Esophagus mucosa (tissue), 1 donor: ENCODE measurements at regions not wholly inside any gene's neighbourhood (a gene's known extent, or its start where the extent isn't known, plus 50 kb on each side); places are given as distances from the start of the nearest gene placed in this dataset.

ENCODE experiments used
- ATAC-seq: fragments of 200-7000 bp; cut with Tn5 transposase; one replicate; pipeline ENCODE4 v1.9.1; 2020
- donor health status: DM: yes; HTN: yes; CAD: no.

DNA sequence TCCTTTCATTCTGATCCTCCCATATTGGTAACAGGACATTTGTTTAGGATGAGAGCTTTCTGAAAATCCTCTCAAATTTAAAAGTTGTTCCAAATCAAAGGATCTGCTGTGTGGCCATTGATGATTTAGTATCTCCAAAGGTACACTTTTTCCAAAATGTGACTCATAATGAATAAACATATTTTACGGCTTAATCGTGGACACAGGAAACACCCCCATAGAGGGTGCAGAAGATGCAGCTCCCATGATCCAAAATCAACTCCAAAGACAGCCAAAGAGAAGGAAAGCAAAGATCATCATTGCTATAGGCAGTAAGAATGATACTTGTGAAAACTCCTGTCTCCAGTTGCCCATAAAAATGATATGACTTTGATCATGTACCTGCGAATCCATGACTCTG, 239.7 kb downstream of the PIK3R1 start:
- no peak for ATAC-seq

DNA sequence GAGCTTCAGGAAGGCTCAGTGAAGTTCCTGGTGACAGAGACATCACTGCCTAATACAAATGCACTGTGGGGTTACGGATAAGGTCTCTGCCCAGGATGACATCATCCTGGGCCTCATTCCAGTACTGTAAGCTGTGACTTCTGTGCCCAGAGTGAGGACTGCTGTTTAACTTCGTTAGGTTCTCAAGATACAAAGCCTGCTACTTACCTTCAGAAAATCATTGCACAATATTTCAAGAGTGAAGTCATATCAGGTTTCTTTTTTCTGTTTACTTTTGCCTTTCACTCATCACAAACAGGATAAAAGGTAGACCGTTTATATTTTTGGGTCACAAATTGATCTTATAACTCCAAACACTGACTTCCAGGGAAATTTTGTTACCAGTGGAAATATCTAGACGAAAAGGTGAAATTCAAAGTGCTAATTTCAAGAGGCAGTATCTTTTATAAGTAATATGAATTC, 241.2 kb downstream of the PIK3R1 start:
- peak; percentile 98 for ATAC-seq

- ATAC-seq, result no peak
These were observed 241.7 kb downstream of the PIK3R1 start for GRCh38 chr5:68457285-68457684.

- no peak for ATAC-seq
These were observed 243.0 kb downstream of the PIK3R1 start for GRCh38 chr5:68458416-68459021.

DNA sequence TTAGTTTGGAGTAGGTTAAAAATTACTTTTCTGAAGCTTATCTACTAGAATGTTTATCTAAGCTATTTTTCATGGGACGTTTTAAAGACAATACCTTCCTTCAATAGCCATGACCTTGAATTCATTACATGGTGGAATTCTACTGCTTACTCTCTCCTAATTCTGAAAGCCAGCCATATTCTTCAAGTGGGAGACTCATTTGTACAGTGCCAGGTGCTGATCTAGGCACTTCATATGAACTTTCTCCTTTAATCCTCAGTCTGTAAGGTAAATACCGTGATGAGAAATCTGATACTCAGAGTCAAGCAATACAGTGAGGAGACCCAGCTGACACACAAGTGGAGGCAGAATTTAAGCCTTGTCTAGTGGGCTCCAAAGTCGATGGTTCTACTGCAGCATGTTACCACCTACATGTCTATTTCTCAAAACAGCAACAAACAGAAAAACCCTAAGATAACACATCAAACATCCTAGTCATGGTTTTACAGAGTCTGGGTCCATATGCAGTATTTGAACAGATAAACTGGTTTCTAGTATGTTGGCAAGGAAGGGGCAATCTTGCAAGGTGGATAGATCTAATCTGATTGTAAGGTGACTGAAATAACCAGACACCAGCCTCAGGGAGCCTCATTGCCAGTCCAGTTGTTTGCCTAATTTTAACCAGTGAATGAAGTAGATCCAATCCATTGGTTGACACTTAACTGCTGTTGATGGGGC, 243.7 kb downstream of the PIK3R1 start:
- ATAC-seq, result no peak

GRCh38 chr5:68459810-68460139, 244.2 kb downstream of the PIK3R1 start:
- no peak for ATAC-seq

- ATAC-seq, result peak; percentile 27
These were observed 244.7 kb downstream of the PIK3R1 start for GRCh38 chr5:68460147-68460798.

- ATAC-seq, result no peak
These were observed 248.1 kb downstream of the PIK3R1 start for GRCh38 chr5:68463606-68464005.

GRCh38 chr5:68464424-68464823, 248.9 kb downstream of the PIK3R1 start:
- peak; percentile 51 for ATAC-seq

- no peak for ATAC-seq
These were observed 249.6 kb downstream of the PIK3R1 start for GRCh38 chr5:68465133-68465532.

DNA sequence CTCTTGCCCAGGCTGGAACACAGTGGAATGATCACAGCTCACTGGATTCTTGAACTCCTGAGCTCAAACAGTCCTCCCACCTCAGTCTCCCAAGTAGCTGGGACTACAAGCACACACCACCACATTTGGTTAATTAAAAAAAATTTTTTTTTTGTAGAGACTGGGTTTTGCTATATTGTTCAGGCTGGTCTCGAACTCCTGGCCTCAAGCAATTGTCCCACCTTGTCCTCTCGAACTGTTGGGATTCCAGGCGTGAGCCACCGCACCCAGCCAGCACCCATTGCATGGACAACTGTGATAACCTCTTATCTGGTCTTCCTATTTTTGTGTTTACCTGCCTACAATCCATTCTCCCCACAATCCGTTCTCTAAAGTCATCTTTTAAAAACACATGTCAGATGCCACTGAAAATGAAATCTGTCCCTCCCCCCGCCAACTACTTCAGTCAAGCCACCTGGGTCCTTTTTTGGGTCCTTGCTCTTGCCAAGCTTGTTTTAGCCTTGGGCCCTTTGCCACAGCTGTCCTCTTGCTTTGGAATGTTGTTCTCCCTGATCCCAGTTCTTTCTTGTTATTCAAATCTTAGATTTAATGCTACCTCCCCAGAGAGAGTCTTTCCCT, 250.5 kb downstream of the PIK3R1 start:
- ATAC-seq, result no peak

GRCh38 chr5:68467208-68467607, 251.7 kb downstream of the PIK3R1 start:
- peak; percentile 55 for ATAC-seq

DNA sequence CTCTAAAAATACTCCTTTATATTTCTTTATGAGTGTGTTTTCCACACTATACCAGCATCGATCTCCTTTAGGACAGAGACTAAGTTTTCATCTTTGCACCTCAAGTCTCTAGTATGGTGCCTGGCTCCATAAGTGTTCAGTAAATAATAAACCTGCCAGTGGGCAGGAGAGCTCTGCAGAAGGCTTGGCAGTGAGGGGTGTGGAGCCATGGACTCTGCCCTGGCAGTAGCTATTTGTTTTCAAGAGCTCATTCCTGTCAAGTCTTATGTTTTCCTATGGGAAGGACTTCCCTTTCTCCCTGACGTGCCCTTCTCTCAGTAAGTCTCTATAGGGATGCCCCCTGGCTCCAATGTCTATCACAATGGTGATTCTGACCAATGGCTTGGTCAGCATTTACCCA, 252.2 kb downstream of the PIK3R1 start:
- ATAC-seq, result no peak

GRCh38 chr5:68468322-68468721, 252.8 kb downstream of the PIK3R1 start:
- no peak for ATAC-seq

- no peak for ATAC-seq
These were observed 260.0 kb downstream of the PIK3R1 start for GRCh38 chr5:68475476-68475983.

- no peak for ATAC-seq
These were observed 261.3 kb downstream of the PIK3R1 start for GRCh38 chr5:68476854-68477253.

DNA sequence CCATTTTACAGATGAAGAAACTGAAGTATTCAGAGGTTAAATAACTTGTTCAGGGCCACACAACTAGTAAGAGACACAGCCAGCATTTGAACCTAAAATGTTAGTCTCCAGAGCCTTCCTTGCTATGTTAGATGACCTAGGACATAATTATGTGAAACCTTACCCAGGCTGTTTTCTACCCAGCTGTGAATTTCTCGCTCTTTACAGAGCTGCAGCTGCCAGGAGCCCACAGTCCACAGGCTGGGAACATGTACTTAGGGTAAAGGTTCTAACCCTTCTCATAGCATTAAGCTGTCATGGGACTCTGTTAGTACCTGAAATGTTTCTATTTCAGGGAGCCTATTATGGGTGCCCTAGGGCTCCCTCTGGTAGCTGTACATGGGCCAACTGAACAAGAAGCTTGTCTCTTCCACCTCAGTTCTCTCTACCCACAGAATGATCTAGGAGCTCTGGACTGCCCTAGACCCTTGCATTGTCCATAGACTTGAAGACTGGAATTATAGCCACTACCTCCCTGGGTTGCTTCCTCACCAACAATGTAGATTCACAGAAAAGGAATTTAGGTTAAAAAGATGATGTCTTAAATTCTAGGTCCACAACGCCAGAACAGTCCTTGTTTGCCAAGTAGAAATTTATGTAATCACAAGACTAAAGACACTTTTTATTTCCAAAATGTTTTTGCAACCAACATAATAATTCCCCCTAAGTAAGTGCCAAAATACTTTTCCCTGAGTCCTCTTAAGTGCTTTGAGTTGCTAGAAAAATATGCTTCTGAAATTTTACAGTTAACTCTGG, 262.9 kb downstream of the PIK3R1 start:
- no peak for ATAC-seq

- ATAC-seq, result no peak
These were observed 264.0 kb downstream of the PIK3R1 start for GRCh38 chr5:68479524-68479923.

- ATAC-seq, result no peak
These were observed 264.9 kb downstream of the PIK3R1 start for GRCh38 chr5:68480335-68480940.

- no peak for ATAC-seq
These were observed 266.6 kb downstream of the PIK3R1 start for GRCh38 chr5:68482199-68482598.

GRCh38 chr5:68484307-68485068, 268.9 kb downstream of the PIK3R1 start:
- ATAC-seq, result no peak
